Spinal cord (tissue), 9 donors: ENCODE measurements at regions not wholly inside any gene's neighbourhood (a gene's known extent, or its start where the extent isn't known, plus 50 kb on each side); places are given as distances from the start of the nearest gene placed in this dataset.

ENCODE experiments used
- DNase-seq, 6 donors: peaks; one replicate each; pipeline versions ENCODE4 v3.0.0 to v3.0.0-alpha.2; 2013 to 2015; ENCODE audit warnings: low spot score in 6 of 6, low read depth in 4 of 6
- H3K27ac ChIP-seq: one replicate; pipeline ENCODE4 v1.5.1; 2013; ENCODE audit warnings: low read depth, low read length, control low read depth
- H3K27me3 ChIP-seq: one replicate; pipeline ENCODE4 v1.6.1; 2013; ENCODE audit warnings: low read length; ENCODE audit not compliant: control insufficient read depth, insufficient read depth
- H3K36me3 ChIP-seq: one replicate; pipeline ENCODE4 v1.6.1; 2013; ENCODE audit warnings: low read length; ENCODE audit not compliant: control insufficient read depth, insufficient read depth
- H3K4me1 ChIP-seq: one replicate; pipeline ENCODE4 v1.6.1; 2013; ENCODE audit warnings: low read length; ENCODE audit not compliant: control insufficient read depth, insufficient read depth
- H3K4me3 ChIP-seq: one replicate; pipeline ENCODE4 v1.5.1; 2013; ENCODE audit warnings: low read depth, low read length, control low read depth
- H3K9me3 ChIP-seq: one replicate; pipeline ENCODE4 v1.6.1; 2013; ENCODE audit warnings: low read length; ENCODE audit not compliant: control insufficient read depth, insufficient read depth
- WGBS: methylation state at CpG from one replicate; pipeline ENCODE4 v1.1.5; 2013; ENCODE audit warnings: missing lambda C conversion rate; ENCODE audit not compliant: insufficient coverage; 5-methylcytosine and 5-hydroxymethylcytosine counted together
- donor health status: healthy.

DNA sequence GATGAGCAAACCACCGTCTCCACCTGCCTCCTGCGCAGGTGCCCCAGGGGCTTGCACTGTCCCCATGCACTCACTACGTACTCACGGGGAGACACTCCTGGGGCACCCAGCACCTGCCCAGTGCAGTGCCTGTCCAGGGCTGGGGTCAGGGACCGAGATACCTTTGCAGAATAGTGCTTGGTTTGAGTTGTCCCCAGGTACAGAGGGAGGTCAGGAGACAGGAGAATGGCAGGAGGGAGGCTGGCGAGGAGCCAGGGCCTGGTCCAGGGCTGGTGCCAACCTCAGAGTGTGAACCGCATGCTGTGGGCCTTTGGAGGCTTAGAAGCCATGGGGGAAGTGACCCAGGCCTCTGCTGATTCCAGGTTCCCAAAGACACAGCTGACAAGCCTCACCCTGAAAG, 110.1 kb upstream of the GPR26 start:
- no peak for DNase-seq
- WGBS = 86% methylated on average over 7 of the region's 7 CpGs
- no peak overlapping the region for H3K4me3 ChIP-seq
- peaks cover 22% of the 10 kb centered on the region for H3K4me1 ChIP-seq
- H3K36me3 ChIP-seq = no peaks in the 10 kb centered on the region
- H3K27me3 ChIP-seq = peaks cover 6% of the 10 kb centered on the region
- H3K27ac ChIP-seq = no peak overlapping the region
- H3K9me3 ChIP-seq = no peaks in the 10 kb centered on the region

DNA sequence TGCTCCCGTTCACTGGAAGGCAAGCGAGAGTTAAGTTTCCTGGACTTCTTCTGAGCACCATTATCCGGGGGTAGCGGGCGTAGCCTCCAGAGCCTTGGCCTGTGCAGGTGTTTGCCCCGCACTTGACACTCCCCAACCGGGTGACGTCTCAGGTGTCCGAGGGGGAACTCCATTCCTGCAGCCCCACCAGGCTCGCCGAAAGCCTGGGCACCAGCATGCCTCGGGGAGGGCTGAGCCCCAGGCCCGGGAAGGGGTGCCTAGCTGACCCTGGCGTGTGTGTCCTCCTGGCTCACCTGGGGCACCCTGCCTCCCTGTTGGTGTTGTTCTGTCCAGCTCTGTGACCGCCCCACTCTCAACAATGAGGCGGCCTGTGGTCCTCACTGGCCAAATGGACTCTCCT, 109.4 kb upstream of the GPR26 start:
- Histone ChIP-seq H3K4me1 (peaks cover 22% of the 10 kb centered on the region), H3K27ac (no peak overlapping the region), H3K9me3 (no peaks in the 10 kb centered on the region), H3K4me3 (no peak overlapping the region), H3K36me3 (no peaks in the 10 kb centered on the region), H3K27me3 (peaks cover 6% of the 10 kb centered on the region)
- no peak for DNase-seq
- WGBS = 77% methylated on average over 14 of the region's 16 CpGs

DNA sequence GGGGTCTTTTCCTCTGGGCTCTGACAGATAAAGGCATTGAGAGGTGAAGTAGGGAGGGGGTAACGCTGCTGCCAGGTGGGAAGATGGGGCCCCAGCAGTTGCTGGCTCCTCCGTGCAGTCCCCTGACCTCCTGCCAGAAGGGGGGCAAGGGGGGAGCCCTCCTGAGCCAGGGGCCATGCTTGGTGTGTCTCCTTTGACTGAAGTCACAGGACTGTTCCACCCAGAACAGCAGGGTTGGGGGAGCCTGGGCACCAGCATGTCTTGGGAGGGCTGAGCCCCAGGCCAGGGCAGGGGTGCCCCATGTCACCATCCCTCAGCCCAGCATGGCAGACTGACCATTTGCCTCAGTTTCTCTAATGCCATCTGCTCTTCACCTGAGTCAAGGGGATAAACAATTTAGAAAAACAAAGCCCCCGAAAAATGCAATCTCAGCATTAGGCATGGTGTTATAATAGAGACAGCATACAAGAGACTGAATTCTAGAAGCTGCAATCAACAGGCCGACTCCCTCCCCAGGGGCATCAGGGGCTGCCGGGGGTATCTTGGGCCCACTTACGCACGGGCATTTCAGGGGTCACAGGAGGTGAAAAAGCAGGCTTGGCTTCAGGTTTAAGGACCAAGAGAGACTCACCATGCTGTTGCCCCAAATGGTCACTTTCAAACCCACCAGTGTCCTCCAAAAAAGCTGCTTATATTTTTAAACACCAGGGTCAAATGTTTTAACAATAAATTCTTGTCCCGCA, 108.6 kb upstream of the GPR26 start:
- Histone ChIP-seq H3K27ac (no peak overlapping the region), H3K4me3 (no peak overlapping the region), H3K36me3 (no peaks in the 10 kb centered on the region), H3K9me3 (no peaks in the 10 kb centered on the region), H3K27me3 (peaks cover 6% of the 10 kb centered on the region), H3K4me1 (peaks cover 22% of the 10 kb centered on the region)
- WGBS = 92% methylated on average over 7 of the region's 8 CpGs
- no peak for DNase-seq

DNA sequence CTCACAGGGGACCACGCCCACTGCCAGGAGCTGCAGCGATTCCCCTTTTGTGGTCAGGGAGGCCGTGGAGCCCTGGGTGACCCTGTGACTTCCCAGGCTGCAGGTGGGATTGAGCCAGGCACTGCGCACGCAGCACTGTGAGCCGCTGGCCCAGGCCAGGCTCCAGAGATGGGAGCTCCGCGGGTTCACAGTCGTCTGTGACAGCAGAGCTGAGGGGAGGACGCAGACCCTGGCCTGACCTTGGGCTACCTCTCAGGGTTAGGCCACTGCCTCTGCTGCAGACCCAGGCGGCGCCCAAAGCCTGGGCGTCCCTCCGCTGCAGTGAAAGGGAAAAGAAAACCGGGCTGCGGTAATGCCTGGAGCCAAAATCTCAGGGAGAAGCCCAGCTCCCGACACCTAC, 107.5 kb upstream of the GPR26 start:
- peaks cover 6% of the 10 kb centered on the region for H3K27me3 ChIP-seq

DNA sequence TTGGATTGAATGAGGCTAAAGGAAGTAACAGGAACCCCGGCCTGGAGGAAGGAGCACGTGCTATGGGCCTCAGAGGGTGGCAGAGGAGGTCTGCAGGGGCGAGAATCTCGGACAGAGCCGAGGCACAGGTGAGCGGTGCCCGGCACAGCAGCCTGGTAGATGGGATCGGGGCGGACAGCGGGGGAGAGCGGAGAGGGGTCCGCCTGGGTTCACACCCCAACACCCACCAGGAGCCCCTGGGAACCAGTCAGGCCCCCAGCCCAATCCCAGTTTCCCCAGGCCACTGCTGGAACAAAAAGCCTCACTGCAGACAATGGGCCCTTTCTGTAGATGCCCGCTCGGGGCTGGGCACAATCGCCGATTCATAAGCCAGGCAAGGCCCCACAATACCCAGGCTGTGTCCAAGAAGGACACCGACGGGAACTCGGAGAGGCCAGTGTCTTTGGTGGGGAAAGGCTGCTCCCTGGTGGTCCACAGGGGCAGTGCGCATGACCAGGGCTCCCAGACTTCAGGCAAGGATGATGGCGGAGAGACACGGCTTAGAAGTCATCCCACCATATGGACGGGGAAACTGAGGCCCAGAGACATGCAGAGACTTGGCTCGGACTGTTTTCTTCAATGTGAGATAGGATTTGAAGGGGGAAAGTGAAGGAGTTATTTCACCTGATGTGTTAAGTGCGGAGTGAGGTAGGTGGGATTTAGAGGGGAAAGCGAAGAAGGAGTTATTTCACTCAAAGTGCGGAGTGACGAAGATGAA, 106.9 kb upstream of the GPR26 start:
- Histone ChIP-seq H3K9me3 (no peaks in the 10 kb centered on the region), H3K4me1 (peaks cover 22% of the 10 kb centered on the region), H3K27ac (no peak overlapping the region), H3K27me3 (peaks cover 6% of the 10 kb centered on the region), H3K36me3 (no peaks in the 10 kb centered on the region), H3K4me3 (no peak overlapping the region)
- DNase-seq = peak; percentile 50 to 93 (median 65)
- 38% methylated on average over 20 of the region's 28 CpGs for WGBS

More for the DNA sequence above, 107.5 kb upstream of the GPR26 start:
- 86% methylated on average over 15 of the region's 17 CpGs for WGBS
- no peak overlapping the region for H3K4me3 ChIP-seq
- H3K9me3 ChIP-seq = no peaks in the 10 kb centered on the region
- H3K4me1 ChIP-seq = peaks cover 22% of the 10 kb centered on the region
- no peak for DNase-seq
- no peak overlapping the region for H3K27ac ChIP-seq
- H3K36me3 ChIP-seq = no peaks in the 10 kb centered on the region

DNA sequence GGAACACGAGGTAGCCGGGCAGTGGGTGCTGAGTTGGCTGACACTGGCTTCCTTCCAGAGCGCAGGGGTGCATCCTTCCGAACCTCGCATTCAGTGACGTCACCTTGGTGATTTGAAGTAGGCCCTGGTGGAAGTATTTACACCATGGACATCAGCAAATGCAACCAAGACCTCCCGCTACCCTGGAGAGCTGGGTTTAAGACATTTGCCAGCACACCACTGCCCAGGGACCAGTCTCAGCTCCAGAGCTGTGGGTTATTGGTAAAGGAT, 106.4 kb upstream of the GPR26 start:
- Histone ChIP-seq H3K9me3 (no peaks in the 10 kb centered on the region), H3K36me3 (no peaks in the 10 kb centered on the region), H3K4me1 (peaks cover 22% of the 10 kb centered on the region), H3K27me3 (peaks cover 6% of the 10 kb centered on the region), H3K4me3 (no peak overlapping the region), H3K27ac (no peak overlapping the region)
- no peak for DNase-seq
- 56% methylated on average over 2 of the region's 7 CpGs for WGBS

DNA sequence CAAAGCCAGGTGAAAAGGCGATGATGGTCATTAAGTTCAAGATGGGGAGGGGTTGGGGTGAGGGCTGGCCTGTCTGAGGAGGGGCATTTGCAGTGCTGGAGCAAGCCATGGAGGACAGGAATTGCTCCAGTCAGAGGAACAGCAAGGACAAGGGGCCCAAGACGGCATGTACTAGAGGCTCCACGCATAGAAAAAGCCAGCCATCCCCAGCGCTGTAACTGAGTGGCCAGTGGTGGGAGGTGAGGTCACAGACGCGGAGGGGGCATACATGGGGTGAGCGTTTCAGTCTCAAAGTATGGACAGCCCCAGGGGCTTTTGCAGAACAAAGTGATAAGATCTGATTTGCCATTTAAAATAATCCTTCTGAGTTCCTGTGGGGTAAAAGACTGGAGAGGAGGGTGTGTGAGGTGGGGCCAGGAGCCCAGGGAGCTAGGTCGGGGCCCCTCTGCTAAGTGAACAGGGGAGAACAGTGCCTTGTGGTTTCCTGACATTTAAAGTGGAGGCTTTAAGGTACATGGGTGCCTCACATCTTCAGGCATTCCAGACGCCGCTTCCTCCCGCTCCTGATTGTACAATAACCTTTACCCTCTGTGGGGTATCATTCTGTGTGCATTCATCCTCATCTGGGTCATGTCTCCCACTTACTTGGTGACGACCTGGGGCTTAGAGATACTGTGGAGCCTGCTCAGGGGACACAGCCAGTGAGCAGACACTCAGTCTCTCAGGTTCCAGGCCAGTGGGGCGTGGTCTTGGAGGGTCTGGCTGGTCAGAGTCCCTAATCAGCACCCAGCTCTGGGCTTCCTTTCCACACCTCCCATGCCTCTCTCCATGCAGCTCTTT, 105.6 kb upstream of the GPR26 start:
- DNase-seq = no peak
- H3K4me1 ChIP-seq = peaks cover 22% of the 10 kb centered on the region
- H3K27ac ChIP-seq = no peak overlapping the region
- peaks cover 6% of the 10 kb centered on the region for H3K27me3 ChIP-seq
- H3K9me3 ChIP-seq = no peaks in the 10 kb centered on the region
- H3K36me3 ChIP-seq = no peaks in the 10 kb centered on the region
- no peak overlapping the region for H3K4me3 ChIP-seq
- WGBS = 73% methylated on average over 13 of the region's 13 CpGs

DNA sequence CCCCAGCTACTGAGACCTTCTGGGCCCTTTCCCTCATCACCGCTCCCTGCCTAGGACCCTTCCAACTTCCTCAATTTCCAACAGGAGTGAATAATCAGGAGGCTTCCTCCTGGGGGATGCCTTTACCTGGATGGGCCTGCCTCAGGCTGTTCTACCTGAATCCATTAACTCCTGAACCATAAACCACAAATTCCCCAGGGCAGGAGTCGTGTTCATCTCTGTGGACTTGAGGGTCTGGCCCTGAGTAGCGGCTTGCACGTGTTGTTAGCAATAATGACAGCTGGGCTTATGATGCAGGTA, 105.1 kb upstream of the GPR26 start:
- Histone ChIP-seq H3K27ac (no peak overlapping the region), H3K4me1 (peaks cover 19% of the 10 kb centered on the region), H3K27me3 (peaks cover 6% of the 10 kb centered on the region), H3K36me3 (no peaks in the 10 kb centered on the region), H3K4me3 (no peak overlapping the region), H3K9me3 (no peaks in the 10 kb centered on the region)
- no peak for DNase-seq
- WGBS = 88% methylated on average over 4 of the region's 4 CpGs

DNA sequence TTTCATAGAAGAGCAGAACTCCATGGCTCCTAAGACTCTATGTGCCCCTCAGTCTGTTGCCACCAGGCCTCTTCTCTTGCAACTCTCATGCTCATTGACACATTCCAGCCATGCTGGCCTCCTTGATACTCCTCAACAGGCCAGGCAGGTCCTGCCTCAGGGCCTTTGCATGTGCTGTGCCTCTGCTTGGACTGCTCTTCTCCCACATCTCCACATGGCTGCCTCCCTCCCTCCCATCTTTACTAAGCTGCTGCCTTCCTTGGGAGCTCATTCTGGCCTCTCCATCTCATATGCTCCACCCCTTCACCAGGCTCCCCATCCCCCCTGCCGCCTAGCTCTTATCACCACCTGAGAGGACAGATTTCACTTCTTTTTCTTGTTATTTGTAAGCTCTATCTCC, 103.8 kb upstream of the GPR26 start:
- H3K4me3 ChIP-seq = no peak overlapping the region
- DNase-seq = no peak
- H3K9me3 ChIP-seq = no peaks in the 10 kb centered on the region
- no peaks in the 10 kb centered on the region for H3K36me3 ChIP-seq
- no CpG with 5 or more reads among the region's 1 CpG for WGBS
- H3K27me3 ChIP-seq = peaks cover 4% of the 10 kb centered on the region
- H3K27ac ChIP-seq = no peak overlapping the region
- peaks cover 17% of the 10 kb centered on the region for H3K4me1 ChIP-seq
